BJ (cell line): ENCODE measurements at regions not wholly inside any gene's neighbourhood (a gene's known extent, or its start where the extent isn't known, plus 50 kb on each side); places are given as distances from the start of the nearest gene placed in this dataset.
"Not testable (repeated sequence)": the region's sequence is repeated elsewhere in the genome, so short reads cannot be mapped to it uniquely, and the experiment has no call there.

ENCODE experiments used
- CTCF ChIA-PET: fragments of 350-600 bp; formaldehyde crosslinking; extraction: SDS; loops from one replicate; lab custom pipeline; 2021; ENCODE audit warnings: antibody characterized with exemption, inconsistent platforms; lab: Yijun Ruan, JAX
- POLR2A ChIA-PET: fragments of 300-600 bp; sonication (Branson Sonifier 250); formaldehyde crosslinking; extraction: SDS; loops from one replicate; lab custom pipeline; 2021; ENCODE audit warnings: antibody characterized with exemption; lab: Charles Lee
- DNase-seq: peaks from one replicate; pipeline ENCODE4 v3.0.0-alpha.2; 2011; ENCODE audit warnings: low read depth
- H3K27me3 ChIP-seq: 2 replicates; pipeline ENCODE4 v1.6.0; 2011; ENCODE audit warnings: low read length; ENCODE audit not compliant: control insufficient read depth, insufficient read depth
- H3K36me3 ChIP-seq: 2 replicates; pipeline ENCODE4 v1.5.1; 2011; ENCODE audit warnings: low read length; ENCODE audit not compliant: control insufficient read depth, insufficient read depth
- H3K4me3 ChIP-seq: 2 replicates; pipeline ENCODE4 v1.5.1; 2011; ENCODE audit warnings: low read depth, mild to moderate bottlenecking, control low read depth, low read length
- TF ChIP-seq, protein P1 (sequence below): IDR thresholded peaks from 2 replicates; pipeline ENCODE4 v1.5.1; 2011; ENCODE audit warnings: low read depth, mild to moderate bottlenecking, control low read depth, inconsistent platforms, low read length, moderate library complexity; ENCODE audit not compliant: insufficient read depth

DNA sequence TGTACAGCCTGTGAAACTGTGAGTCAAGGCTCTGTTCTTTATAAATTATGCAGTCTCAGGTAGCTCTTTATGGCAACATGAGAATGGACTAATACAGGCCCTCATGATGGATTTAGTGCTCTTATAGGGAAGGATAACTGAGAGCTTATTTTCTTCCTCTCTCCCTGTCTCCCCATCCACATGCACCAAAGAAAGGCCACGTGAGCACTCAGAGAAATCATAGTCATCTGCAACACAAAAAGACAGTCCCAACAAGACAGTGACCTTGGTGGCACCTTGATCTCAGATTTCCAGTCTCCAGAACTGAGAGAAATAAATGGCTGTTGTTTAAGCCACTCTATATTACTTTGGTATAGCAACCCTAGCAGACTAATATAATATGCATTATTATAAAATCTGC, 2133.6 kb upstream of the ACO1 start:
- DNase-seq, result no peak
- H3K4me3 ChIP-seq, result no peak overlapping the region
- no peaks in the 10 kb centered on the region for H3K36me3 ChIP-seq
- H3K27me3 ChIP-seq, result no peaks in the 10 kb centered on the region
- ChIA-PET POLR2A (no interaction called here), CTCF (no interaction called here)
- TF ChIP-seq, protein P1, sequence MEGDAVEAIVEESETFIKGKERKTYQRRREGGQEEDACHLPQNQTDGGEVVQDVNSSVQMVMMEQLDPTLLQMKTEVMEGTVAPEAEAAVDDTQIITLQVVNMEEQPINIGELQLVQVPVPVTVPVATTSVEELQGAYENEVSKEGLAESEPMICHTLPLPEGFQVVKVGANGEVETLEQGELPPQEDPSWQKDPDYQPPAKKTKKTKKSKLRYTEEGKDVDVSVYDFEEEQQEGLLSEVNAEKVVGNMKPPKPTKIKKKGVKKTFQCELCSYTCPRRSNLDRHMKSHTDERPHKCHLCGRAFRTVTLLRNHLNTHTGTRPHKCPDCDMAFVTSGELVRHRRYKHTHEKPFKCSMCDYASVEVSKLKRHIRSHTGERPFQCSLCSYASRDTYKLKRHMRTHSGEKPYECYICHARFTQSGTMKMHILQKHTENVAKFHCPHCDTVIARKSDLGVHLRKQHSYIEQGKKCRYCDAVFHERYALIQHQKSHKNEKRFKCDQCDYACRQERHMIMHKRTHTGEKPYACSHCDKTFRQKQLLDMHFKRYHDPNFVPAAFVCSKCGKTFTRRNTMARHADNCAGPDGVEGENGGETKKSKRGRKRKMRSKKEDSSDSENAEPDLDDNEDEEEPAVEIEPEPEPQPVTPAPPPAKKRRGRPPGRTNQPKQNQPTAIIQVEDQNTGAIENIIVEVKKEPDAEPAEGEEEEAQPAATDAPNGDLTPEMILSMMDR, result no peak

DNA sequence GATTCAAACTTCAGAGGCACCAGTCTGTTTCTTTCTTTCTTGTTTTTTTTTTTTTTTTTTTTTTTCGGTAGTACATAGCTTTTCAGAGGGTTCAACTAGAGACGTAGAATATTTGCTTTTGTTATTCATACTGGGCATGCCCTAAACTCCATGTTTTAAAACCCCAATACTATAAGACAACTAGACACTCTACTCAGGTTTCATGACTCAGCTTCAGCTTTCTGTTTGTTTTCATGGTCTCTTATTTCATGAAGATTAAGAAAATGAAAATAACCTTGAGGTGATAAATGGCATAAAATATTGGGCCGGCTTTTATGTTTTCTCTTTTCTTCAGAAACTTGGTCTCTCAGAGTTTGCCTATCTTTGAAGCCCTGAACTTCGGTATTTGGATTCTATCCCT, 2126.3 kb upstream of the ACO1 start:
- TF ChIP-seq, protein P1, result no peak
- DNase-seq, result no peak
- Histone ChIP-seq H3K4me3 (no peak overlapping the region), H3K27me3 (no peaks in the 10 kb centered on the region), H3K36me3 (no peaks in the 10 kb centered on the region)
- ChIA-PET POLR2A (no interaction called here), CTCF (no interaction called here)

DNA sequence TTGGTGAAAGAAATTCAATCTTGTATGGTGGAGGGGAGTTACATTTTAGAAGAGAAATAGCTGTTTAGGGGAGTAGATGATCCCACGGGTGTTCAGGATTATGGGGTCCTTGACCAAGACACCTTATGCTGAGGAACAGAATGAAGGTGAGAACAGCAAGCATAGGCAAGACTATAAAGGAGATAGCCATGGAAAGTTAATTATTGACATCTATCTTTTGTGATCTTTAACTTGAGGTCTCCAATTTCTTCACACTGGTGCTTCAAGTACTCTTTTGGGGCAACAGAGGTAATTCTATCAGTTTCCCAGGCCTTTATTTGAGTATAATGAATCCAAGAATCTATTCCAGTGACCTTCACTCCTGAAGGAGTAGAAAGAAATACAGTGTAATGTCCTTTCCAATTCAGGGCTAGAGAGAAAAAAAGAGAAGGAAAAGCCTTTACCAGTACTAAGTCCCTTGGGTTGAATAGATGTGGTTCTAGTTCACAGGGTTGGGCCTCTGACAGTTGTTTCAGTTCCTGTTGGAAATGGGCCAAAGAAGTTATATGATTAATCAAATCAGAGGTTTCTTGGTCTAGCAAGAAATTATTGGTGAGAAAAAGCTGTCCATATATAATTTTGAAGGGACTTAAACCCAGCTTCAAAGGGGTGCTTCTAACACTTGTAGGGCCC, 2104.1 kb upstream of the ACO1 start:
- ChIA-PET CTCF (no interaction called here), POLR2A (no interaction called here)

DNA sequence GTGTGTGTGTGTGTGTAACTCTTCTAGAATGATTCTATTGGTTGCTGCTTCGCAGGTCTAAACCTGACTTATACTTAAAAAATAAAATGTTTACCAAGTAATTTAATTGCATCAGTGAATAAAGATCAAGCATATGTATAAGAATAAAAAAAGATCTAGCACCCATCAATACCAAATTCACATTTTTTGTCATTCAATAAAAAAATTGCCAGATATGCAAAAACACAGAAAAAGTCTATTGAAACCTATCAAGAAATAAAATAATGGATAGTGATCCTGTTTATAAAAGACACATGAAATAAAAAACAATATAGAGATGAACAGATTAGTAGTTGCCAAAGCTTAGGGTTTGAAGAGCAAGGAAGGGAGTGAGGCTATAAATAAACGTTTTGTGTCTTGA, 2095.0 kb upstream of the ACO1 start:
- Histone ChIP-seq H3K36me3 (no peaks in the 10 kb centered on the region), H3K27me3 (no peaks in the 10 kb centered on the region), H3K4me3 (no peak overlapping the region)
- no peak for DNase-seq
- CTCF ChIA-PET, result interaction anchor here (0.7 kb wide), 1 partner anchor 245 kb away, joined by 3 read pairs; no protein-coding TSS in a partner anchor
- TF ChIP-seq, protein P1, result no peak
- POLR2A ChIA-PET, result no interaction called here

More for the DNA sequence above, 2104.1 kb upstream of the ACO1 start:
- Histone ChIP-seq H3K36me3 (no peaks in the 10 kb centered on the region), H3K4me3 (no peak overlapping the region), H3K27me3 (no peaks in the 10 kb centered on the region)
- TF ChIP-seq, protein P1, result no peak
- no peak for DNase-seq

DNA sequence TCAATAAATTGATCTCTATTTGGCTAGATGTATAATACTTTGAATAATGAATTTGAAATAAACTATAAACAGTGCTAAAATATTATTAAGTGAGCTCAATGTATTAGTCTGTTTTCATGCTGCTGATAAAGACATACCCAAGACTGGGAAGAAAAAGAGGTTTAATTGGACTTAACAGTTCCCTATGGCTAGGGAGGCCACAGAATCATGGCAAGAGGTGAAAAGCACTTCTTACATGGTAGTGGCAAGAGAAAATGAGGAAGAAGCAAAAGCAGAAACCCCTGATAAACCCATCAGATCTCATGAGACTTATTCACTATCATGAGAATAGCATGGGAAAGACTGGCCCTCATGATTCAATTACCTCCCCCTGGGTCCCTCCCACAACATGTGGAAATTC, 2092.4 kb upstream of the ACO1 start:
- CTCF ChIA-PET, POLR2A ChIA-PET, H3K4me3 ChIP-seq, H3K36me3 ChIP-seq, DNase-seq, H3K27me3 ChIP-seq: not testable (repeated sequence)

DNA sequence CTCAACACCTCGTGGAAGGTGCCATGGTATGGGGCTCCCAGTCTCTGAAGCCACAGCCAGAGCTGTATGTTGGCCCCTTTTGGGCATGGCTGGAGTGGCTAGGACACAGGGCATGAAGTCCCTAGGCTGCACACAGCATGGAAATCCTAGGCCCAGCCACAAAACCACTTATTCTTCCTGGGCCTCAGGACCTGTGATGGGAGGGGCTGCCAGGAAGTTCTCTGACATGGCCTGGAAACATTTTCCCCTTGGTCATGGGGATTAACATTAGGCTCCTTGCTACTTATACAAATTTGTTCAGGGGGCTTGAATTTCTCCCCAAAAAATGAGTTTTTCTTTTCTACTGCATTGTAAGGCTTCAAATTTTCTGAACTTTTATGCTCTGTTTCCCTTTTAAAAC, 2091.2 kb upstream of the ACO1 start:
- Histone ChIP-seq H3K4me3 (no peak overlapping the region), H3K27me3 (no peaks in the 10 kb centered on the region), H3K36me3 (no peaks in the 10 kb centered on the region)
- CTCF ChIA-PET, result no interaction called here
- DNase-seq, result no peak
- TF ChIP-seq, protein P1, result no peak
- POLR2A ChIA-PET, result no interaction called here
